Fibroblast of lung (primary cell): ENCODE measurements at regions not wholly inside any gene's neighbourhood (a gene's known extent, or its start where the extent isn't known, plus 50 kb on each side); places are given as distances from the start of the nearest gene placed in this dataset.

Experiments used
- EZH2 ChIP-seq: IDR thresholded peaks from 2 replicates; pipeline ENCODE4 v1.5.1; 2012; ENCODE audit warnings: low read length, control low read depth, mild to moderate bottlenecking; ENCODE audit errors: missing control alignments
- TF ChIP-seq, protein P1 (sequence below), 2 donors: IDR thresholded peaks in 1 of 2; conservative IDR thresholded peaks in 1 of 2; 1 replicate in 1 of 2; 2 replicates in 1 of 2; pipeline ENCODE4 v1.5.1; 2011 to 2012; ENCODE audit warnings: low read length in 2 of 2, control low read depth in 1 of 2, inconsistent platforms in 1 of 2, low read depth in 1 of 2, mild to moderate bottlenecking in 1 of 2

DNA sequence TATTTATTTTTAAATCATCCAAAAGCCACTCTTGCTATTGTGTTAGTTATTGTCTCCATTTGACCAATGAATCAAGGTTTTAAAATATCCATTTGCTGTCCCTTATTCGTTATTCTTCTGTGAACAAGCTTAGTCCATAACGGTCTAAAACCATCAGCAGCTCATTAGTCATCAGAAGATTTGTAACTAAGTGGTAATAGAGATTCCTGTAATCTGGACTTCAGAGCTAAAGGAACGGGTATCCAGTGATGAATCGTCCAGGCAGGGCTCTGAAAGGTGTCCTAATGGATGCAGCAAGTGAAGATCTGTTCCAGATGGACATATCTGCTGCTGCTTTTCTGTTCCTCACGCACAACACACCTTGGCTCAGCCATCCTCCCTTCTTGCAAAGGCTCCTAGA lies 362.7 kb upstream of the CFAP20DC start:
- TF ChIP-seq, protein P1, sequence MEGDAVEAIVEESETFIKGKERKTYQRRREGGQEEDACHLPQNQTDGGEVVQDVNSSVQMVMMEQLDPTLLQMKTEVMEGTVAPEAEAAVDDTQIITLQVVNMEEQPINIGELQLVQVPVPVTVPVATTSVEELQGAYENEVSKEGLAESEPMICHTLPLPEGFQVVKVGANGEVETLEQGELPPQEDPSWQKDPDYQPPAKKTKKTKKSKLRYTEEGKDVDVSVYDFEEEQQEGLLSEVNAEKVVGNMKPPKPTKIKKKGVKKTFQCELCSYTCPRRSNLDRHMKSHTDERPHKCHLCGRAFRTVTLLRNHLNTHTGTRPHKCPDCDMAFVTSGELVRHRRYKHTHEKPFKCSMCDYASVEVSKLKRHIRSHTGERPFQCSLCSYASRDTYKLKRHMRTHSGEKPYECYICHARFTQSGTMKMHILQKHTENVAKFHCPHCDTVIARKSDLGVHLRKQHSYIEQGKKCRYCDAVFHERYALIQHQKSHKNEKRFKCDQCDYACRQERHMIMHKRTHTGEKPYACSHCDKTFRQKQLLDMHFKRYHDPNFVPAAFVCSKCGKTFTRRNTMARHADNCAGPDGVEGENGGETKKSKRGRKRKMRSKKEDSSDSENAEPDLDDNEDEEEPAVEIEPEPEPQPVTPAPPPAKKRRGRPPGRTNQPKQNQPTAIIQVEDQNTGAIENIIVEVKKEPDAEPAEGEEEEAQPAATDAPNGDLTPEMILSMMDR (conservative IDR thresholded peaks at IDR 0.05 in 1 of 2, IDR thresholded peaks at IDR 0.05 in 1 of 2; ENCODE audit: low read depth in 1 of 2, low read length in 2 of 2), result no peak
- no peak for TF ChIP-seq EZH2
